ENCODE measurements at regions not wholly inside any gene's neighbourhood (a gene's known extent, or its start where the extent isn't known, plus 50 kb on each side); places are given as distances from the start of the nearest gene placed in this dataset.
"Not testable (repeated sequence)": the region's sequence is repeated elsewhere in the genome, so short reads cannot be mapped to it uniquely, and the experiment has no call there.

DNA sequence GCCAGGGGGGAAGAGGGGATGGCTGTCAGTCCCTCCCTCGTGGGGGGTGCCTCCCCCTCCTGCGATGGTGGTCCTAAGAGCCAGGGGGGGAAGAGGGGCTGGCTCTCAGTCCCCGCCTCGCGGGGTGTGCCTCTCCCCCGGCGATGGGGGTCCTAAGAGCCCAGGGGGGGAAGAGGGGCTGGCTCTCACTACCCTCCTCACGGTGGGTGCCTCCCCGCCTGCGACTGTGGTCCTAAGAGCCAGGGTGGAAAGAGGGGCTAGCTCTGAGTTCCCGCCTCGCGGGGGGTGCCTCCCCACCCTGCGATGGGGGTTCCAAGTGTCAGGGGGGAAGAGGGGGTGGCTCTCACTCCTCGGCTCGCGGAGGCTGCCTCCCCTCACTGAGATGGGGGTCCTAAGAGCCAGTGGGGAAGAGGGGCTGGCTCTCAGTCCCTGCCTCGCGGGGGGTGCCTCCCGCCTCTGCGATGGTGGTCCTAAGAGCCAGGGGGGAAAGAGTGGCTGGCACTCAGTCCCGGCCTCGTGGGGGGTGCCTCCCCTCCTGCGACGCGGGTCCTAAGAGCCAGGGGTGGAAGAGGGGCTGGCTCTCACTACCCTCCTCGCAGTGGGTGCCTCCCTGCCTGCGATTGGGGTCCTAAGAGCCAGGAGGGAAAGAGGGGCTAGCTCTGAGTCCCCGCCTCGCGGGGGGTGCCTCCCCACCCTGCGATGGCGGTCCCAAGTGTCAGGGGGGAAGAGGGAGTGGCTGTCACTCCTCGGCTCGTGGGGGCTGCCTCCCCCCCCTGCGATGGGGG, 2325.6 kb upstream of the PCDH20 start:
- H3K36me3 Mint-ChIP-seq (ENCODE audit: low read depth): no peaks in the 10 kb centered on the region
- H3K27ac Mint-ChIP-seq: no peak overlapping the region
- peaks cover 11% of the 10 kb centered on the region; the same call in 1 of the 2 replicates for H3K9me3 Mint-ChIP-seq
- H3K4me1 Mint-ChIP-seq (ENCODE audit: low read depth): no peaks in the 10 kb centered on the region
- H3K4me3 Mint-ChIP-seq: no peak overlapping the region
- H3K27me3 Mint-ChIP-seq (ENCODE audit: insufficient read depth): no peaks in the 10 kb centered on the region
- TF ChIP-seq, protein P1, sequence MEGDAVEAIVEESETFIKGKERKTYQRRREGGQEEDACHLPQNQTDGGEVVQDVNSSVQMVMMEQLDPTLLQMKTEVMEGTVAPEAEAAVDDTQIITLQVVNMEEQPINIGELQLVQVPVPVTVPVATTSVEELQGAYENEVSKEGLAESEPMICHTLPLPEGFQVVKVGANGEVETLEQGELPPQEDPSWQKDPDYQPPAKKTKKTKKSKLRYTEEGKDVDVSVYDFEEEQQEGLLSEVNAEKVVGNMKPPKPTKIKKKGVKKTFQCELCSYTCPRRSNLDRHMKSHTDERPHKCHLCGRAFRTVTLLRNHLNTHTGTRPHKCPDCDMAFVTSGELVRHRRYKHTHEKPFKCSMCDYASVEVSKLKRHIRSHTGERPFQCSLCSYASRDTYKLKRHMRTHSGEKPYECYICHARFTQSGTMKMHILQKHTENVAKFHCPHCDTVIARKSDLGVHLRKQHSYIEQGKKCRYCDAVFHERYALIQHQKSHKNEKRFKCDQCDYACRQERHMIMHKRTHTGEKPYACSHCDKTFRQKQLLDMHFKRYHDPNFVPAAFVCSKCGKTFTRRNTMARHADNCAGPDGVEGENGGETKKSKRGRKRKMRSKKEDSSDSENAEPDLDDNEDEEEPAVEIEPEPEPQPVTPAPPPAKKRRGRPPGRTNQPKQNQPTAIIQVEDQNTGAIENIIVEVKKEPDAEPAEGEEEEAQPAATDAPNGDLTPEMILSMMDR (IDR thresholded peaks at IDR 0.05): no peak
- no peak for DNase-seq

DNA sequence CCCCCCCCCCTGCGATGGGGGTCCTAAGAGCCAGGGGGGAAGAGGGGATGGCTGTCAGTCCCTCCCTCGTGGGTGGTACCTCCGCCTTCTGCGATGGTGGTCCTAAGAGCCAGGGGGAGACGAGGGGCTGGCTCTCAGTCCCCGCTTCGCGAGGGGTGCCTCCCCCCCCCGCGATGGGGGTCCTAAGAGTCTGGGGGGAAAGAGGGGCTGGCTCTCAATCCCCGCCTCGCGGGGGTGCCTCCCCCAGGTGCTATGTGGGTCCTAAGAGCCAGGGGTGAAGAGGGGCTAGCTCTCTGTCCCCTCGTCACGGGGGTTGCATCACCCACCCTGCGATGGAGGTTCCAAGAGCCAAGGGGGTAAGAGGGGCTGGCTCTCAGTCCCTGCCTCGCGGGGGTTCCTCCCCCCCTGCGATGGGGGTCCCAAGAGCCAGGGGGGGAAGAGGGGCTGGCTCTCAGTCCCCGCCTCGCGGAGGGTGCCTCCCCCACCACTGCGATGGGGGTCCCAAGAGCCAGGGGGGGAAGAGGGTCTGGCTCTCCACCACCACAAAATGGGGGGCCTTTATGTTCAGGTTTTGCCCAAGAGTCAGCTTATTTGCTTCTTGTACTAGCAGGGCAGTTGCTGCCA, 2323.6 kb upstream of the PCDH20 start:
- H3K4me1 Mint-ChIP-seq (ENCODE audit: low read depth); H3K4me3 Mint-ChIP-seq; H3K27me3 Mint-ChIP-seq (ENCODE audit: insufficient read depth); H3K36me3 Mint-ChIP-seq (ENCODE audit: low read depth); DNase-seq; H3K27ac Mint-ChIP-seq: not testable (repeated sequence)
- H3K9me3 Mint-ChIP-seq: peaks cover 11% of the 10 kb centered on the region; the same call in 1 of the 2 replicates

DNA sequence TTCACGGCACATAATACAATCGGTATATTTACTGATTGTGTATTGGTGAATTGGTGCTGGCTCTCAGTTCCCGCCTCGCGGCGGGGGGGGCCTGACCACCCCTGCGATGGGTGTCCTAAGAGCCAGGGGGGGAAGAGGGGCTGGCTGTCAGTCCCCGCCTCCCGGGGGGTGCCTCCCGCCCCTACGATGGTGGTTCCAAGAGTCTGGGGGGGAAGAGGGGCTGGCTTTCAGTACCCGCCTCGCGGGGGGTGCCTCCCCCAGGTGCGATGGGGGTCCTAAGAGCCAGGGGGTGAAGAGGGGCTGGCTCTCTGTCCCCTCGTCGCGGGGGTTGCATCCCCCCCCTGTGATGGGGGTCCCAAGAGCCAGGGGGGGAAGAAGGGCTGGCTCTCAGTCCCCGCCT, 2321.8 kb upstream of the PCDH20 start:
- TF ChIP-seq, protein P1 (IDR thresholded peaks at IDR 0.05): no peak
- H3K4me1 Mint-ChIP-seq (ENCODE audit: low read depth): no peaks in the 10 kb centered on the region
- H3K9me3 Mint-ChIP-seq: peaks cover 11% of the 10 kb centered on the region; the same call in 1 of the 2 replicates
- H3K4me3 Mint-ChIP-seq: no peak overlapping the region
- no peak for DNase-seq
- H3K27ac Mint-ChIP-seq: no peak overlapping the region
- no peaks in the 10 kb centered on the region for H3K36me3 Mint-ChIP-seq (ENCODE audit: low read depth)
- no peaks in the 10 kb centered on the region for H3K27me3 Mint-ChIP-seq (ENCODE audit: insufficient read depth)

DNA sequence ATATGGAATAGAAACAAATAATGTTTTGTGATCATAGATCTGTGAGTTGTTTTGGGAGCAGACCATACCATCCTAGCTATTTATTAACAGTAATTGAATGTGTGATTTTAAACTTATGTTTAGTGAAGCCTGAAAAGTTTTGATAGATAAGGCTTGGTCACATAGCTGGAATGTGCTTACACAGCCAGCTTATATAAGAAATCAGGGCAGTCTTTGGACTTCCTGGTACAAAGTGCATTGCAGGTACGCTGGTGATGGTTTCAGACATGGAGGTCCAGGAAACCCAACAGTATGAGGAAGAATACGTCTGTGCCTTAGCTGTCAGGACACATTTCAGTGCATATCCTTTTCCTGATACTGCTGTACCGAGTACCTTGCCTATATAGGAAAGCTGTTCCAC, 2316.2 kb upstream of the PCDH20 start:
- H3K27ac Mint-ChIP-seq: no peak overlapping the region
- H3K4me3 Mint-ChIP-seq: no peak overlapping the region
- H3K27me3 Mint-ChIP-seq (ENCODE audit: insufficient read depth): no peaks in the 10 kb centered on the region
- TF ChIP-seq, protein P1 (IDR thresholded peaks at IDR 0.05): no peak
- DNase-seq: no peak
- H3K9me3 Mint-ChIP-seq: peaks cover 7% of the 10 kb centered on the region
- no peaks in the 10 kb centered on the region for H3K4me1 Mint-ChIP-seq (ENCODE audit: low read depth)
- H3K36me3 Mint-ChIP-seq (ENCODE audit: low read depth): no peaks in the 10 kb centered on the region

DNA sequence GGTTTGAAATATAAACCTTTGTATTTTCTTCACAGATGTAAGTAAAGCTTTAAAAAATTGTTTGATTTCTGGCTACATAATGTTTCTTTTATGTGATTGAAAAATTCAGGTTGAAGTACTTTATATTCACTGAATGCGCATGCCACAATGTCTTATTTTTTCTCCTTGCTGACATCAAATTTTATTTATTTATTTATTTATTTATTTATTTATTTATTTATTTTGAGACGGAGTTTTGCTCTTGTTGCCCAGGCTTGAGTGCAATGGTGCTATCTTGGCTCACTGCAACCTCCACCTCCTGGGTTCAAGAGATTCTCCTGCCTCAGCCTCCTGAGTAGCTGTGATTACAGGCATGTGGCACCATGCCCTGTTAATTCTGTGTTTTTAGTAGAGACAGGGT, 2296.5 kb upstream of the PCDH20 start:
- H3K9me3 Mint-ChIP-seq; H3K4me1 Mint-ChIP-seq (ENCODE audit: low read depth); H3K27ac Mint-ChIP-seq; H3K36me3 Mint-ChIP-seq (ENCODE audit: low read depth); H3K4me3 Mint-ChIP-seq; H3K27me3 Mint-ChIP-seq (ENCODE audit: insufficient read depth); DNase-seq: not testable (repeated sequence)

DNA sequence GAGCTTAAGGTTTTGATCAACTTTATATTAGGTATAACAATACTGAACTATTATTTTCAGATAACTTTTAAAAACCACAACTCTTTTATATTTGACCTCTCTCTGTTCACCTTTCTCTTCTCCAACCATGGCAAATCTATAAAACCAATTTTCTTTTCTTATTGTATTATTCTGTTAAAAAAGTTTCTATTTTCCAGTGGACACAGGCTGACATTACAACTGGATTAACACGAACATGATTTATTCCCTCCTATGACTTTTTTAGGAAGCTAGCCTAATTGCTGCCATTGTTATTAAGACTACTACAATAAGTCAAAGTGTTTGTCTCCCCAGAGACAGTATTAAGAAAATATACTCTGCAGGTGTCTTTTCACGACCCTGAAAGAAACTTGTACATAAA, 2291.1 kb upstream of the PCDH20 start:
- no peak for DNase-seq
- no peaks in the 10 kb centered on the region for H3K36me3 Mint-ChIP-seq (ENCODE audit: low read depth)
- H3K27ac Mint-ChIP-seq: no peak overlapping the region
- H3K4me1 Mint-ChIP-seq (ENCODE audit: low read depth): no peaks in the 10 kb centered on the region
- peaks cover 2% of the 10 kb centered on the region; the same call in 1 of the 2 replicates for H3K27me3 Mint-ChIP-seq (ENCODE audit: insufficient read depth)
- H3K9me3 Mint-ChIP-seq: peaks cover 21% of the 10 kb centered on the region
- TF ChIP-seq, protein P1 (IDR thresholded peaks at IDR 0.05): no peak
- H3K4me3 Mint-ChIP-seq: no peak overlapping the region
